H9 (cell line): ENCODE measurements at regions not wholly inside any gene's neighbourhood (a gene's known extent, or its start where the extent isn't known, plus 50 kb on each side); places are given as distances from the start of the nearest gene placed in this dataset.

Experiments used
- DNase-seq: peaks from one replicate; pipeline ENCODE4 v3.0.0-alpha.2; 2017
- H2AFZ ChIP-seq: one replicate; pipeline ENCODE4 v1.6.1; 2013; ENCODE audit warnings: mild to moderate bottlenecking, low read length, control low read depth, moderate library complexity
- H2AK5ac ChIP-seq: 2 replicates; pipeline ENCODE4 v1.6.1; 2013; ENCODE audit warnings: low read length, control low read depth, mixed read lengths; ENCODE audit not compliant: insufficient read length
- H2BK120ac ChIP-seq: one replicate; pipeline ENCODE4 v1.6.1; 2013; ENCODE audit warnings: low read depth, mild to moderate bottlenecking, low read length, control low read depth, inconsistent platforms; ENCODE audit not compliant: poor library complexity, severe bottlenecking
- H2BK12ac ChIP-seq: 2 replicates; pipeline ENCODE4 v1.6.1; 2013; ENCODE audit warnings: low read length, control low read depth, mixed read lengths, low read depth; ENCODE audit not compliant: insufficient read length
- H2BK15ac ChIP-seq: 2 replicates; pipeline ENCODE4 v1.6.1; 2013; ENCODE audit warnings: low read depth, low read length, control low read depth
- H2BK20ac ChIP-seq: one replicate; pipeline ENCODE4 v1.6.1; 2013; ENCODE audit warnings: low read depth, mild to moderate bottlenecking, low read length, control low read depth, inconsistent platforms; ENCODE audit not compliant: poor library complexity, severe bottlenecking
- H2BK5ac ChIP-seq: 2 replicates; pipeline ENCODE4 v1.6.1; 2013; ENCODE audit warnings: low read length, control low read depth, mixed read lengths; ENCODE audit not compliant: insufficient read length
- H3K14ac ChIP-seq: 2 replicates; pipeline ENCODE4 v1.6.1; 2013; ENCODE audit warnings: low read length, control low read depth; ENCODE audit not compliant: insufficient read depth
- H3K18ac ChIP-seq: 2 replicates; pipeline ENCODE4 v1.6.1; 2013; ENCODE audit warnings: low read depth, mild to moderate bottlenecking, mixed read lengths, low read length, control low read depth; ENCODE audit not compliant: insufficient read length
- H3K23ac ChIP-seq: 2 replicates; pipeline ENCODE4 v1.6.1; 2013; ENCODE audit warnings: low read length, control low read depth, mixed read lengths, low read depth; ENCODE audit not compliant: insufficient read length
- H3K23me2 ChIP-seq: 2 replicates; pipeline ENCODE4 v1.6.1; 2013; ENCODE audit warnings: low read depth, mild to moderate bottlenecking, mixed read lengths, low read length, control low read depth; ENCODE audit not compliant: insufficient read length, poor library complexity, severe bottlenecking
- H3K27ac ChIP-seq: 2 replicates; pipeline ENCODE4 v1.5.1; 2013; ENCODE audit warnings: low read length, control low read depth, mixed read lengths, low read depth; ENCODE audit not compliant: insufficient read length
- H3K27me3 ChIP-seq: 2 replicates; pipeline ENCODE4 v1.6.1; 2013; ENCODE audit warnings: low read length, control low read depth, inconsistent platforms; ENCODE audit not compliant: insufficient read depth
- H3K4ac ChIP-seq: 2 replicates; pipeline ENCODE4 v1.6.1; 2013; ENCODE audit warnings: low read depth, mild to moderate bottlenecking, control low read depth, inconsistent platforms, low read length, moderate library complexity
- H3K4me1 ChIP-seq: 2 replicates; pipeline ENCODE4 v1.6.1; 2013; ENCODE audit warnings: low read length, control low read depth, inconsistent platforms; ENCODE audit not compliant: insufficient read depth
- H3K4me2 ChIP-seq: 2 replicates; pipeline ENCODE4 v1.6.1; 2013; ENCODE audit warnings: low read length, control low read depth, mixed read lengths; ENCODE audit not compliant: insufficient read length, insufficient read depth
- H3K56ac ChIP-seq: 2 replicates; pipeline ENCODE4 v1.6.1; 2013; ENCODE audit warnings: low read depth, mild to moderate bottlenecking, mixed read lengths, low read length, control low read depth; ENCODE audit not compliant: insufficient read length
- H3K79me1 ChIP-seq: 2 replicates; pipeline ENCODE4 v1.6.1; 2013; ENCODE audit warnings: low read depth, mild to moderate bottlenecking, moderate library complexity, low read length, control low read depth, inconsistent platforms; ENCODE audit not compliant: insufficient read depth, poor library complexity, severe bottlenecking
- H3K79me2 ChIP-seq: 2 replicates; pipeline ENCODE4 v1.6.1; 2013; ENCODE audit warnings: low read length, control low read depth, inconsistent platforms; ENCODE audit not compliant: insufficient read depth
- H3K9ac ChIP-seq: 2 replicates; pipeline ENCODE4 v1.6.1; 2013; ENCODE audit warnings: low read length, control low read depth, mixed read lengths; ENCODE audit not compliant: insufficient read length; ENCODE audit errors: extremely low read depth
- H3K9me3 ChIP-seq: one replicate; pipeline ENCODE4 v1.6.1; 2013; ENCODE audit warnings: low read depth, low read length, inconsistent platforms; ENCODE audit not compliant: control insufficient read depth
- H3T11ph ChIP-seq: one replicate; pipeline ENCODE4 v1.6.1; 2013; ENCODE audit warnings: mild to moderate bottlenecking, low read length, control low read depth, inconsistent platforms
- H4K20me1 ChIP-seq: one replicate; pipeline ENCODE4 v1.6.1; 2013; ENCODE audit not compliant: control insufficient read depth, insufficient read length, insufficient read depth
- H4K5ac ChIP-seq: 2 replicates; pipeline ENCODE4 v1.6.1; 2013; ENCODE audit warnings: low read depth, mild to moderate bottlenecking, mixed read lengths, low read length, control low read depth; ENCODE audit not compliant: insufficient read length
- H4K8ac ChIP-seq: replicated peaks from 2 replicates; pipeline ENCODE4 v1.6.1; 2013; ENCODE audit warnings: low read length, control low read depth, mixed read lengths, low read depth; ENCODE audit not compliant: insufficient read length
- H4K91ac ChIP-seq: 2 replicates; pipeline ENCODE4 v1.6.1; 2013; ENCODE audit warnings: low read depth, mild to moderate bottlenecking, moderate library complexity, mixed read lengths, low read length, control low read depth; ENCODE audit not compliant: insufficient read length
- H3K27ac Mint-ChIP-seq, 3 experiments: 2 replicates in 2 of 3; 3 replicates in 1 of 3; pipeline ENCODE4 v1.8.0; 2020 to 2021; ENCODE audit warnings: mixed read lengths in 3 of 3, mild to moderate bottlenecking in 1 of 3, moderate library complexity in 1 of 3
- H3K27me3 Mint-ChIP-seq: 2 replicates; pipeline ENCODE4 v1.8.0; 2021; ENCODE audit warnings: low read depth, mild to moderate bottlenecking, moderate library complexity, mixed read lengths
- H3K36me3 Mint-ChIP-seq, 3 experiments: 2 replicates in 2 of 3; 3 replicates in 1 of 3; pipeline ENCODE4 v1.8.0; 2020 to 2021; ENCODE audit warnings: low read depth in 3 of 3, mixed read lengths in 3 of 3; ENCODE audit not compliant: insufficient read depth in 1 of 3
- H3K4me1 Mint-ChIP-seq, 2 experiments: 2 replicates each; pipeline ENCODE4 v1.8.0; 2020; ENCODE audit warnings: mixed read lengths in 2 of 2
- H3K4me3 Mint-ChIP-seq, 2 experiments: 2 replicates in 1 of 2; 3 replicates in 1 of 2; pipeline ENCODE4 v1.8.0; 2020 to 2021; ENCODE audit warnings: mild to moderate bottlenecking in 2 of 2, mixed read lengths in 2 of 2, moderate library complexity in 1 of 2
- H3K9me3 Mint-ChIP-seq, 2 experiments: 2 replicates in 1 of 2; 3 replicates in 1 of 2; pipeline ENCODE4 v1.8.0; 2020; ENCODE audit warnings: mild to moderate bottlenecking in 2 of 2, mixed read lengths in 2 of 2, moderate library complexity in 1 of 2
- CTCF ChIP-seq: fragments of 200-600 bp; sonication (generic); conservative IDR thresholded peaks from 3 replicates; pipeline ENCODE4 v1.8.0; 2021; ENCODE audit warnings: antibody characterized with exemption, mild to moderate bottlenecking
- WGBS: extraction: QIAGEN DNeasy Blood & Tissue Kit; methylation state at CpG from one replicate; pipeline ENCODE4 v1.1.7; 2013; ENCODE audit warnings: missing lambda C conversion rate, low lambda C conversion rate, mixed read lengths; ENCODE audit not compliant: insufficient read length; ENCODE audit errors: extremely low coverage; 5-methylcytosine and 5-hydroxymethylcytosine counted together

- Histone ChIP-seq H2BK5ac (no peak overlapping the region), H4K5ac (no peak overlapping the region), H3K9me3 (no peaks in the 10 kb centered on the region), H2AFZ (no peak overlapping the region), H3K4me1 (no peaks in the 10 kb centered on the region), H2BK12ac (no peak overlapping the region), H3K9ac (no peak overlapping the region), H3K56ac (no peak overlapping the region), H4K91ac (no peak overlapping the region), H3K4me2 (no peak overlapping the region), H2BK20ac (no peak overlapping the region), H3K79me1 (no peaks in the 10 kb centered on the region), H2BK120ac (no peak overlapping the region), H3T11ph (no peak overlapping the region), H3K27ac (no peak overlapping the region), H3K23me2 (no peaks in the 10 kb centered on the region), H3K23ac (no peak overlapping the region), H2AK5ac (no peak overlapping the region), H3K18ac (no peak overlapping the region), H3K79me2 (no peaks in the 10 kb centered on the region), H3K4ac (no peak overlapping the region), H2BK15ac (no peak overlapping the region), H3K14ac (no peak overlapping the region), H4K20me1 (no peaks in the 10 kb centered on the region), H3K27me3 (no peaks in the 10 kb centered on the region), H4K8ac (no peak overlapping the region)
- Mint-ChIP-seq H3K4me1 (peaks cover 7 to 13% of the 10 kb centered on the region in 2 experiments; a peak in 3 of 4 replicates), H3K36me3 (peaks cover 0 to 4% (median 2%) of the 10 kb centered on the region in 3 experiments; a peak in 3 of 7 replicates), H3K27me3 (peaks cover 1% of the 10 kb centered on the region; the same call in 1 of the 2 replicates), H3K4me3 (no peak overlapping the region), H3K9me3 (no peaks in the 10 kb centered on the region; a peak in 2 of 5 replicates), H3K27ac (no peak overlapping the region)
- WGBS: no CpG with 5 or more reads among the region's 4 CpGs
- no peak for DNase-seq
- TF ChIP-seq CTCF: peak; percentile 67
Observed at GRCh38 chr9:19946441-19947109, 157.7 kb upstream of the SLC24A2 start.
